ENCODE measurements at regions not wholly inside any gene's neighbourhood (a gene's known extent, or its start where the extent isn't known, plus 50 kb on each side); places are given as distances from the start of the nearest gene placed in this dataset.

DNA sequence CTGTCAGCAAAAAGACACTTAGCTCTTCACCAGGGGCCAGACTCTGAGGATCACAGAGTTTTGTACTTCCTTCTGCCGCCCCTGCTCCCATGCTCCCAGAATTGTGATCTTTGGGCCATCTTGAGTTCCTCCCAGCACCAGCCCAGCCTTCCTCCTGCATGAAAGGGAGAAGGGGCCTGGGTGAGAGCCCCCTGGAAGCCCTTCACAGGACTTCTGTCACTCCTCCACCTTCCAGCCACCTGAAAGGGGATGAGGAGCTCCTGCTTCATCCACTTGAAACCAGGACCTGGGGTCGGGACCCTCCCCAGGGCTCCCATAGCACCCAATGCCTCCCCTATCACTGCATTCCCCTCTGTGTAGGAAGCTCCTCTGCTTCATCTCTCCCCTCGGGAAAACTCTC lies 174.2 kb downstream of the BUD13 start:
- no peak for DNase-seq (ENCODE audit: low spot score)

DNA sequence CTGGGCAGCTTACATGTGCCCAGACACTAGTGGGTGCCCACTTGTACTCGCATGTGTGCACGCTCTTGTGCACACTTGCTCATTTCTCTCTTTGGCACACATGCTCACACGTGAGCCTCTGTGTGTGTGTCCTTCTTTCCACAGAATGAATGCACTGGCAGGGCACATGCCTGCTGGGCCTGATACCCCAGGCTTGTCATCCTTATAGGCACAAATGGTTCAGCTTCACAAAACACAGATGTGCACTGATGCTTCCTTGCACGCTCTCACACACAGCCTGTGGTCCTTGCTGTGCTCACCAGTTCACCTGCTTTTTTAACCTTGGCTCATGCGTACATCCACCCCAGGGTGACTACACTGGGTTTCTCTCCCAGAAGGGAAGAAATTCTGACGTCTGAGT lies 174.8 kb downstream of the BUD13 start:
- no peak for DNase-seq (ENCODE audit: low spot score)

DNA sequence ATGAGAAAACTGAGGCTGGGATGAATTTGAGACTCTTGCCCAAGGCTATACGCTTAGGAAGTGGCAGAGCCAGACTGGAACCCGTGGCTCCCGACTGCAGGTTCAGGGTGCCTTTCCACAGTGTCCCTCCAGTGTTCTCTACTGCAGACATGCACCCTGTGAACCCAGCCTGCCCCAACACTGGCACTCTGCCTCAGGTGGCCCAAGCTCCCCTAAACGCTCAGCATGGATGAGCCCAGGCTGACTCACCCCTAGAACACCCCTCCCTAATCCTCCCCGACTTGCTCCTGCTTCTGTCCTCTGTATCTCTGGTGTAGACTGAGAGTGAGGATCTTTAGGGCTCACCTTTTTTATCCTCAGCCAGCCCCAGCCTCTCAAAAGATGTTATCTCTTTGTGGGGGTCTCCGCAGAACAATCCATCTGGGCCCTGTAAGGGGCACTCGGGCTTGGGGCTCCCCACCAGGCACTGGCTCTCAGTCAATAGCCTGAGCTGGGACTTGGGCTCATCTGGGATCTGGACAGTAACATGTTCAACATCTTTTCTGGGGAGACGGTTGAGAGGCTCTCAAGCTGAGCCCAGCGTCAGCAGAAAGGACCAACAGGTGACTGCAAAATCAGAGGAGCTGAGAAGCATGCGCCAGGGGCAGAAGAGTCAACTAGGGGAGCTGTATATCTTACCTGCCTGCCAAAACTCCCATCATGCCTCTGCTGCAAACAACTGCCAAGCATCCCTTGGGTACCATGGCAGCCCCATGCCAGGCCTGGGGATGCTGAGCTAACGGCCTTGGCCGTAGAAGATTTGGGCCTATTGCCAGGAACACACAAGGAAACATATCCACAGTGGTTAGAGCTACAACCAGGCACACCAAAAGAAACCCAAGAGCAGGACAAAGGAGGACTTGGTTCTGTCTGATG lies 176.2 kb downstream of the BUD13 start:
- no peak for DNase-seq (ENCODE audit: low spot score)

DNA sequence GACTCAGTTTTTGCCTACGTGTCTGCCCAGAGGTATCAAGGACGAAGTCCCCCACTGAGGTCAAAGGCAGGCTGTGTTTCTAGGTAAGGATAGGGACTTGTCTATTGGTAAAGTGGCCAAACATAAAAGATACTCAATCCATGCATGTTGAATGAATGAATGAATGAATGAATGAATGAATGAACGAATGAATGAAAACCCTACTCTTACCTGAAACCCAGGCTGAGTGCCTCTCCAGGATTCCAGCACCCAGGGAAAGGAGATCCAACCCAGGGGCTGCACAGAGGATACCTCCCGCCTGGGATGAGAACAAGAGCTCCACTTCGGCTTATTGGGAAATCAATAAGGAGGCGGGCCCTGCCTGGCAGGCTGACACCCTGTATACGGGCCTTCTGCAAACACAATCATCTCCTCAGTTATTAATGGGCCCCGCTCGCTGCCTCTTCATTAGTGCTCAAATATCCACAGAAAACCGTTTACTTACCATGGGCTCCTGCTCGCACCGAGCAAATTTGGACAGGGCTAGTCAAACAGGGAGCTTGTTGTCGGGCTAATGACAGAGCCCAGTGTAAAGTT lies 177.4 kb downstream of the BUD13 start:
- no peak for DNase-seq (ENCODE audit: low spot score)

DNA sequence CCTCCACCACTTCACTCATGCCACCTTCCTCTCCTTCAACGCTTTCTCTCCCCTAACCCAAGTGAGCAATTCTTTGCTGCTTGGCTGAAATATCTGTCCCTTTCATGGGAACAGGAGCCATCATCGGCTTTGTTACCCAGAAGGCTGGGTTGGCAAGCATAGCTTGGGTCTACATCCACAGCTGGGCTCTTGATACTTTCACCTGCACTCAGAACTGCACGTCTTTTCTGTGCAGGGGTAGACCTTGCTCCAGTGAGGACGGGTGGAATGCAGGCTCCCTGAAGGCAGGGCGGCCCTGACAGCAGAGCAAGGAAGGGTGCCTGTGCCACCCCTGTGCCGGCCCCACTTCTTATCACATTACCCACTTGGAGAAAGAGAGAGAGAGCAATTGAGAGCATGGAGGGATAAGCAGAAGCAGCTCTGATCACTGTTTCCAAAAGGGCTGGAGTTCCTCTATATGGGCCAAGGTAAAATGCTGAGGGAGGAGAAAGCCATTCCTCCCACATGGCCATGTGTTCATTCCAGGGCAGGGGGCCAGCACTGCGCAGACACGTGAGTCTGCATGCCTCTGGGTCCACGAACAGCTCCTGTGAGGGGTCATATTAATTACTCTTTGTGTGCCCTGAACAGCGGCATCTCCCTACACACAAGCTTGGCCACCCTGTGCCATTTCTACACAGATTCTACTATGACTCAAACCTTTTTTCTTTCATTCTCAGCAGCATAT lies 181.8 kb downstream of the BUD13 start:
- DNase-seq (ENCODE audit: low spot score): no peak

DNA sequence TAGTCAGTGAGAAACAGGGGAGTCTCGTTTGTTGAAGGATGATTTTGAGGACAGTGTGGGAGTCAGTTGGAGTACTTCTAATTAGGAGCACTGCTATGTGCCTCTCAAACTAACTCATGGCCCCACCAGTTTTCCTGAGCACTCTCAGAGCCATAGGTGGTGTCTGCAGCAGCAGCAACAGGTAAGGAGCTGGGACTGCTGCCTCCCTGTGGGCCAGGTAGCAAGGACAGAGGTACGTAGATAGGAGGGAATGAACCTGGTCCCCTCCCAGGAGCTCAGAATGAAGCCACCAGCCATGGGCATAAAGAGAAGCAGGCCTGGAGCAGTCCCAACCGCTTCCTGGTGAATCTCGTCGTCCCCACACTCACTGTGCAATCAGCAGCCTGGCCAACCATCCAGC lies 183.4 kb downstream of the BUD13 start:
- no peak for DNase-seq (ENCODE audit: low spot score)

DNA sequence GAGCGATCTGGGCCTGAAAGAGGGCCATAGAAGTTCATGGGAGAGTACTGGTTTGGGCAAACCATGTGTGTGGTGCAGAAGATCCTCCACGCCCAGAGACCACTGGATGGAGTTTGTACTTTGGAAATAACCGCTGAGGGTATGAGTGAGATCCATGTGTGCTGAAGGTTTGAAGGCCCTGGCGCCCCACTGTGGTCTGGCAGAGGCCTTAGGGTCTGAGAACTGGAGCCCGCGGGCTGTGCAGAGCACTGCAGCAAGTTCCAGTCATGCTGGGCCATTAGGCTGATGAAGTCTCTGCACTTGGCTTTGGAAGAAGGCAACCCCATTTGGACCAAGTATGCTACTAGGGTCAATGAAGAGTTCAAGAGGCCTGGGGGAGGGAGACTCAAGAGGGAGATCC lies 186.4 kb downstream of the BUD13 start:
- no peak for DNase-seq (ENCODE audit: low spot score)

DNA sequence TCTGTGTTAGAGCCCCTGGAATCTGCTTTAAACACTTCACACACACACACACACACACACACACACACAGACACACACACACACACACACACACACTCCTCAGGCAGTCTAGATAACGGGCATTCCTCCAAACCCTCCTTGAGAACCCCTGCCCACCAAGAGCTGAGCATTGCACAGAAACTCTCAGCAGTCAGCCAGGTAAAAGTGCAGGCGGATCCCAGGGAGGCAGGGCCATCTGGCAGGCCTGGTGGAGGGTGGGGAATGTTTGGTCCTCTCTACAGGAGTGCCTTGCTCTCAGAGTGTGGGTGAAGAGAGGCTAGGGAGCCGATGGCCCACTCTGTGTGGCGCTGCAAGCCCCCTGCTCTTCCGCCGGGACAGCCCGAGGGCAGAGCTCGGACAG lies 190.2 kb downstream of the BUD13 start:
- DNase-seq (ENCODE audit: low spot score): no peak

DNA sequence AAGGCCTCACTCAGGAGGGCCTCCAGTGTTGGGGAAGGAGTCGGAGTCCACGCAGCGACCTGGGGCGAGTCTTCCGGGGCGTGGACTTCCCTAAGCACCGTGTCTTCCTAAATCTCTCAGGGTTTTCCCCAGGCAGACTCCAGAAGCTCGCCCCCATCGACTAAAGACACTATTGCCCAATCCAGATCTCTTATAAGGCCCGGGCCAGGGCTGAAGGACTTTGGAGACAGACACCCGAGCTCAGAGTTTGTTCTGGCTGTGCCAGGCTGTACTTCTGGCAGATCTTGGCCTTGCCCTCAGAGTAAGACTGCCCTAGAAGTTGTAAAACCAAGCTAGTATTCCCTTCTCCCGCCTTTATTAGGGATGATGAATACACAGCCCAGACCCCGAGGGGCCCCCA lies 191.4 kb downstream of the BUD13 start:
- no peak for DNase-seq (ENCODE audit: low spot score)

DNA sequence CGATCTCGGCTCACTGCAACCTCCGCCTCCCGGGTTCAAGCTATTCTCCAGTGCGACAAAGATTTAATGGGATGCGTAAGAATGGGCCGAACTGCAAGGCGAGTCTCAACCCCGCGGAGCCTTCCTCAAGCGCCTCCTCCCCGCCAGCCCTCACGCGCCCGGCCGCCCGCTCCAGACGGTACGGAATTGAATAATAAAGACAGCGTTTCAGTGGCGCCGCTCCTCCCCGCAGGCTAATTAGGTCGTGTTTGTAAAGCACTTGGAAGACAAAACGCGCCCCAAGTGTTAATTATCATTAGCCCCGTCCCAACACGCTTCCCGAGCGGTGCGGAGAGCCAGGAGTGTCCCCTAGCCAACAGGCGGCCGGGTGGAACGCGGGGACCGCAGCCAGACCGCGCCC lies 192.0 kb downstream of the BUD13 start:
- peak; percentile 72 for DNase-seq (ENCODE audit: low spot score)

- peak; percentile 68 for DNase-seq (ENCODE audit: low spot score)
Observed at GRCh38 chr11:116579857-116580727, 192.7 kb downstream of the BUD13 start.

DNA sequence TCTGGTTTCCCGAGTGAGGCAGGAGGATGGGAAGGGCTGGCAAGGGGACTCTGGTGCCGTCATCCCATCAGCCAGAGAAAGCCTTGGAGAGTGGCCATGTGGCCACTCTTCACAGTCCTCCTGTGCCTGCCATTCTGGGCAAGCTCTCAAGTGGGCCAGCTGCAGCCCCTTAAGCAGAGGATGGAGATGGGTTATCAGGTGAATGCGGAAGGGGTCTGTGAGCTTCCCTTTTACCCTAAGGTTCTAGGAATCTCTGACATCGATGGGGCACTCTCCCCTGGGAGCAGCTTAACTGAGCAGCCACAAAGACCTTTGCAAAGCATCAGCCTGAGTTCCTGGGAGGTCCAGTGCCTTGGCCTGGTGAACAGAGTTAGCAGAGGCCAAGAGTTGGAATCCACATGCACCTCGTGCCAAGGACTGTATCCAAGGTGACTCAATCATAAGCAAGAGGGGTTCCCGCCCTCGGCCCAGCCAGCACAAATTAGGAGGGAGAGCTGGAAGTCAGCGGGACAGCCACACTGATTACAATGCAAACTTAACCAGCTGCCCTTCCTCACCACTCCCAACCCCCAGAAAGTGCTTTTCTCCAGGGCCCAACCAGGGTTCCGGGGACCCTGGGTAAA lies 193.6 kb downstream of the BUD13 start:
- DNase-seq (ENCODE audit: low spot score): peak; percentile 59

DNA sequence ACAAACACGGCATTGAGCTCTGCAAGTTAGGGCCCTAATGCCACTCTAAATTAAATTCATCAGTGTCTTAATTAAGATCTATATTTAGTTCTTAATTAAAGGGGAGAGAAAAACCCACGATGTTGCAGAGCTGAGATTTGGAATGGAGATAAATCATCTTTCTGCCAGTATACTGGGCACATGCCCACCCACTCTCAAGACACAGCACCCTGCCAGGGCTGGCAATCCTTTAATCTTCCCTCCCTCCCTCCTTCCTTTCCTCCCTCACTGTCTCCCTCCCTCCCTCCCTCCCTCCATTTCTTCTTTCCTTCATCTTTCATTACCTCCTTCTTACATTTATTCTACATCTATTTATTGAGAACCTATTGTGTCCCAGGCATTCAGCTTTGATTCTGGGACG lies 194.8 kb downstream of the BUD13 start:
- no peak for DNase-seq (ENCODE audit: low spot score)

- no peak for DNase-seq (ENCODE audit: low spot score)
Observed at GRCh38 chr11:116577273-116577672, 195.5 kb downstream of the BUD13 start.

DNA sequence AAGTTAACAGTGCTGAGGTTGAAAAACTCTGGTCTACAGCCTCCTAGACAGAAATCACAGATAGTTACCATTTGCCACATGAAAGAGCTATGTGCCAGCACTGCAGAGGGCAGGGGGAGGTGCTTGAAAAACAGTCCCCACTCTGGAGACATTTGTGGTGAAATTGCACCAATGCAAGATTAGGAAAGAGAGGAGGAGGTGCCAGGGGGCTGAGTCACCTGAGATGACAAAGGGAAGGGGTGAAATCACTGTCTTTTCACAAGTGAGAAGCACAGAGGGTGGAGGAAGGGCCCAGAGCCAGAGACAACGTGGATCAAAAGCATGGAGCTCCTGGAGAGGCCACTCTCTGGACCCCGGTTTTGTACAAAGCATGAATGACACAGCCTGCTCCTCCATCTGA lies 196.3 kb downstream of the BUD13 start:
- no peak for DNase-seq (ENCODE audit: low spot score)

DNA sequence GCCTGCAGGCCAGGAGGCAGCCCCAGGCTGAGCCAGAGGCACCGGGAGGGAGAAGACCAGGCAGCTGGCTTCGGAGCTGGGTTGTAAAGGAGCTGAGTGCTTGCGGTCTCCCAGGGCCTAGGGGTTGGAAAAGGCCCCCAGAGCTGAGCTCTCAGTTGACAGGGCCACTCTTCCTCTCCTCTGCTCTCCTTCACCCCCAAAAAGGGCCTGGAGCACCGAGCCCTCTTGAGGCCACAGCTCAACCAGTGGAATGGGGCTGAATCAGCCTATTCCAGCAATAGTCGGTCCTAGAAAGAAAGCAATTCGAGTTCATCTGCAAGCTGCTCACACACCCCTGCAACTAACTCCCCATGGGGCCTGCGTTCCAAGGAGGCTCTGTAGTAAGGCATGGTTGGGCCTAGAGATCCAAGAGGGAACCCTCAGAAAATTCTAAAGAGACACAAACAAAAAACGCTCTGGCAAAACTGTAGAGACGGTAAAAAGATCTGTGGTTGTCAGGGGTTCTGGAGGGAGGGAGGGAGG lies 205.0 kb downstream of the BUD13 start:
- DNase-seq (ENCODE audit: low spot score): no peak

GRCh38 chr11:116563712-116564047 lies 209.1 kb downstream of the BUD13 start:
- DNase-seq (ENCODE audit: low spot score): no peak

- no peak for DNase-seq (ENCODE audit: low spot score)
Observed at GRCh38 chr11:116563028-116563711, 209.6 kb downstream of the BUD13 start.

DNA sequence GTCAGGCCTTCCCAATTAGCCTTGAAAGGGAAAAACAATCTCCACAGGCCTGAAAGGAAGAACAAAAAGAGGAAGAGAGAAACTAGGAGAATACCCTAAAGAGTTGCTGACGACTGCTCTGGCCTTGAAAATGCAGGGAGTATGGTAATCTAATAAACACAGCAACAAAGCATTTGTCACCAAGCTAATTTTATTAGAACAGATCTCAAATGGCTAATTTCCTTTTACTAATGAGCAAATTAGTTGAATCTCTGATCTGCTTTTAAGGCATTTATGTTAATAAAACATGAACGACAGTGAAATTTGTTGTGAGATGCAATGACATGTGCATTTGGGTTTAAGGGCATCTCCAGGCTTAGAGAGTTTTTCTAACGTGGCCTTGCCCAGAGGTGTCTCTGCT lies 212.2 kb downstream of the BUD13 start:
- no peak for DNase-seq (ENCODE audit: low spot score)

- no peak for DNase-seq (ENCODE audit: low spot score)
Observed at GRCh38 chr11:116558504-116559211, 214.1 kb downstream of the BUD13 start.
